Mesenchymal stem cell (in vitro differentiated cells and primary cell): ENCODE measurements at regions not wholly inside any gene's neighbourhood (a gene's known extent, or its start where the extent isn't known, plus 50 kb on each side); places are given as distances from the start of the nearest gene placed in this dataset.

Source experiments
- DNase-seq: peaks from one replicate; pipeline ENCODE4 v3.0.0-alpha.2; 2013
- H2AFZ ChIP-seq: one replicate; pipeline ENCODE4 v1.6.1; 2013; ENCODE audit warnings: low read depth, mild to moderate bottlenecking, control low read depth, inconsistent platforms, low read length, moderate library complexity
- H2AK5ac ChIP-seq: 2 replicates; pipeline ENCODE4 v1.6.1; 2013; ENCODE audit warnings: low read length, moderate library complexity, mild to moderate bottlenecking, inconsistent platforms; ENCODE audit not compliant: severe bottlenecking
- H2BK120ac ChIP-seq: one replicate; pipeline ENCODE4 v1.6.1; 2013; ENCODE audit warnings: low read depth, mild to moderate bottlenecking, inconsistent platforms, low read length, moderate library complexity
- H2BK12ac ChIP-seq, 2 experiments: one replicate each; pipeline ENCODE4 v1.6.1; 2013; ENCODE audit warnings: inconsistent platforms in 2 of 2, low read length in 2 of 2, mild to moderate bottlenecking in 2 of 2, moderate library complexity in 2 of 2, control low read depth in 1 of 2
- H2BK15ac ChIP-seq: one replicate; pipeline ENCODE4 v1.6.1; 2013; ENCODE audit warnings: mild to moderate bottlenecking, low read depth, inconsistent platforms; ENCODE audit not compliant: poor library complexity, severe bottlenecking
- H2BK5ac ChIP-seq: 2 replicates; pipeline ENCODE4 v1.6.1; 2013; ENCODE audit warnings: low read depth, mild to moderate bottlenecking, low read length, control low read depth, inconsistent platforms; ENCODE audit not compliant: poor library complexity, severe bottlenecking
- H3K14ac ChIP-seq, 2 experiments: one replicate each; pipeline ENCODE4 v1.6.1; 2013; ENCODE audit warnings: inconsistent platforms in 2 of 2, low read length in 2 of 2, control low read depth in 1 of 2, mild to moderate bottlenecking in 1 of 2, moderate library complexity in 1 of 2
- H3K18ac ChIP-seq, 2 experiments: one replicate each; pipeline ENCODE4 v1.6.1; 2013; ENCODE audit warnings: inconsistent platforms in 2 of 2, low read length in 2 of 2, control low read depth in 1 of 2, low read depth in 1 of 2, mild to moderate bottlenecking in 1 of 2
- H3K23ac ChIP-seq, 2 experiments: one replicate each; pipeline ENCODE4 v1.6.1; 2013; ENCODE audit warnings: inconsistent platforms in 2 of 2, low read length in 2 of 2, mild to moderate bottlenecking in 2 of 2, moderate library complexity in 2 of 2, control low read depth in 1 of 2
- H3K27ac ChIP-seq: 2 replicates; pipeline ENCODE4 v1.5.1; 2013; ENCODE audit warnings: mild to moderate bottlenecking, moderate library complexity, low read length, control low read depth, inconsistent platforms; ENCODE audit not compliant: poor library complexity, severe bottlenecking
- H3K27me3 ChIP-seq, 2 experiments: 2 replicates each; pipeline versions ENCODE4 v1.6.1 to v1.7.0; 2013; ENCODE audit warnings: low read length in 2 of 2, mild to moderate bottlenecking in 2 of 2, moderate library complexity in 2 of 2, control low read depth in 1 of 2, inconsistent platforms in 1 of 2; ENCODE audit not compliant: control insufficient read depth in 1 of 2, insufficient read depth in 1 of 2
- H3K36me3 ChIP-seq, 2 experiments: 2 replicates each; pipeline versions ENCODE4 v1.6.1 to v1.7.0; 2013; ENCODE audit warnings: low read length in 2 of 2, control low read depth in 1 of 2, inconsistent platforms in 1 of 2, low read depth in 1 of 2, mild to moderate bottlenecking in 1 of 2; ENCODE audit not compliant: insufficient read depth in 2 of 2, control insufficient read depth in 1 of 2
- H3K4ac ChIP-seq, 2 experiments: one replicate each; pipeline ENCODE4 v1.6.1; 2013; ENCODE audit warnings: inconsistent platforms in 2 of 2, low read length in 2 of 2, mild to moderate bottlenecking in 2 of 2, moderate library complexity in 2 of 2, control low read depth in 1 of 2, low read depth in 1 of 2
- H3K4me1 ChIP-seq: 2 replicates; pipeline ENCODE4 v1.6.1; 2013; ENCODE audit warnings: low read depth, low read length, control low read depth; ENCODE audit not compliant: control insufficient read depth, insufficient read depth
- H3K4me2 ChIP-seq: 2 replicates; pipeline ENCODE4 v1.6.1; 2013; ENCODE audit warnings: low read length, mild to moderate bottlenecking, inconsistent platforms; ENCODE audit not compliant: poor library complexity, severe bottlenecking
- H3K4me3 ChIP-seq, 2 experiments: 2 replicates each; pipeline versions ENCODE4 v1.5.1 to v1.7.0; 2013; ENCODE audit warnings: low read length in 2 of 2, mild to moderate bottlenecking in 2 of 2, control low read depth in 1 of 2, low read depth in 1 of 2; ENCODE audit not compliant: insufficient read depth in 1 of 2
- H3K79me1 ChIP-seq: replicated peaks from 2 replicates; pipeline ENCODE4 v1.6.1; 2013; ENCODE audit warnings: mild to moderate bottlenecking, control low read depth, low read length, inconsistent platforms; ENCODE audit not compliant: poor library complexity, severe bottlenecking
- H3K9ac ChIP-seq: 2 replicates; pipeline ENCODE4 v1.7.0; 2013; ENCODE audit warnings: mild to moderate bottlenecking, low read length, moderate library complexity
- H3K9me3 ChIP-seq: 2 replicates; pipeline ENCODE4 v1.7.0; 2013; ENCODE audit warnings: mild to moderate bottlenecking, low read length; ENCODE audit not compliant: control insufficient read depth
- H4K8ac ChIP-seq: one replicate; pipeline ENCODE4 v1.6.1; 2013; ENCODE audit warnings: inconsistent platforms, mild to moderate bottlenecking, low read length, moderate library complexity
- H4K91ac ChIP-seq: one replicate; pipeline ENCODE4 v1.6.1; 2013; ENCODE audit warnings: mild to moderate bottlenecking, low read length, inconsistent platforms
- WGBS: methylation state at CpG from one replicate; pipeline ENCODE4 v1.1.7; 2013; ENCODE audit warnings: mixed read lengths; 5-methylcytosine and 5-hydroxymethylcytosine counted together

GRCh38 chr2:128748336-128748735 lies 429.7 kb upstream of the HS6ST1 start:
- Histone ChIP-seq H3K79me1 (no peaks in the 10 kb centered on the region), H3K9ac (no peak overlapping the region), H3K18ac (no peak overlapping the region), H2AK5ac (no peak overlapping the region), H2AFZ (no peak overlapping the region), H3K36me3 (no peaks in the 10 kb centered on the region), H3K4me1 (no peaks in the 10 kb centered on the region), H2BK5ac (no peak overlapping the region), H2BK120ac (no peak overlapping the region), H3K4ac (no peak overlapping the region), H3K27me3 (peaks cover 0 to 14% of the 10 kb centered on the region in 2 experiments), H3K14ac (no peak overlapping the region), H3K4me2 (no peak overlapping the region), H4K91ac (no peak overlapping the region), H2BK15ac (no peak overlapping the region), H2BK12ac (no peak overlapping the region), H3K9me3 (no peaks in the 10 kb centered on the region), H3K4me3 (no peak overlapping the region), H4K8ac (no peak overlapping the region), H3K23ac (no peak overlapping the region), H3K27ac (no peak overlapping the region)
- no peak for DNase-seq
- 90% methylated on average over 10 of the region's 10 CpGs for WGBS

DNA sequence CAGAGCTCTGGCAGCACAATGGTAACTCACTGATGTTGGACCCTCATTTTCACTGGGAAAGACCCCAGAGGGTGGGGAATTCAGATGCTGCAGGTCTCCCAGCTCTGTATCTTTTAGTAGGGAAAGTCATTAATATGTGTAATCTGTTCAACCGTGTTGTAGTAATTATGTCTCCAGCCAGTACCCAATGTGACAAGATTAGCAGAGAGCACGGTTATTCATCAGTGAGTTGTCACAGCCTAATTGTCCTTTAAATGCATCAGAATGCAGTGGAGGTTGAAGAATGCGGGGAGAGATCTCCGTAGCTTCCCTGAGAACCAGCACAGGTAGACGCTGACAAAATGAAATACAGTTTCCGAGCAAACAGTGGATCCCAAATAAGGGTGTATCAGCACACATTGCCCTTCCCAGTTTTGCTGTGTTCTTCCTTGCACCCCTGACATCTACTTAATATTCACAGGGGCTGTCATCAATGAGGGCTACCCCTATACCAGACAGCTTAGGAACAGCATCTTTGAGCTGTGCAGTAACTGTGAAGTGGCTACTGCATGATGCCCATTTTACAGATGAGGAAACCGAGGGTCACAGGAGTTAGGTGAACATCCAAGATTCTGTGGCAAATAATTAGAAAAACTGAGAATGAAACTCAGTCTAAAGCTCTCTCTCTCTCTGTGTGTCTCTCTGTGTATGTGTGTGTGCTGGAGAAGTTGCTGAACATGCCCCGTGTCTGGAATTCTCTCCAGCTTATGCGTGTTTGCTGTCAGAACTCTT lies 430.4 kb upstream of the HS6ST1 start:
- H3K14ac ChIP-seq, result no peak overlapping the region
- no peak overlapping the region for H3K4me2 ChIP-seq
- no peak overlapping the region for H4K91ac ChIP-seq
- H2BK15ac ChIP-seq, result no peak overlapping the region
- H2AFZ ChIP-seq, result no peak overlapping the region
- H2AK5ac ChIP-seq, result no peak overlapping the region
- no peak overlapping the region for H3K9ac ChIP-seq
- no peaks in the 10 kb centered on the region for H3K36me3 ChIP-seq
- no peaks in the 10 kb centered on the region for H3K9me3 ChIP-seq
- no peak overlapping the region for H3K27ac ChIP-seq
- no peak overlapping the region for H4K8ac ChIP-seq
- H2BK120ac ChIP-seq, result no peak overlapping the region
- no peak overlapping the region for H3K18ac ChIP-seq
- no peaks in the 10 kb centered on the region for H3K79me1 ChIP-seq
- no peak overlapping the region for H3K4me3 ChIP-seq
- no peak overlapping the region for H3K4ac ChIP-seq
- peak overlapping the region in 1 of 2 experiments; percentile 18 for H2BK12ac ChIP-seq
- no peak overlapping the region for H3K23ac ChIP-seq
- WGBS, result 98% methylated on average over 9 of the region's 9 CpGs
- H3K27me3 ChIP-seq, result peaks cover 0 to 15% of the 10 kb centered on the region in 2 experiments
- H3K4me1 ChIP-seq, result no peaks in the 10 kb centered on the region
- H2BK5ac ChIP-seq, result no peak overlapping the region
- no peak for DNase-seq

DNA sequence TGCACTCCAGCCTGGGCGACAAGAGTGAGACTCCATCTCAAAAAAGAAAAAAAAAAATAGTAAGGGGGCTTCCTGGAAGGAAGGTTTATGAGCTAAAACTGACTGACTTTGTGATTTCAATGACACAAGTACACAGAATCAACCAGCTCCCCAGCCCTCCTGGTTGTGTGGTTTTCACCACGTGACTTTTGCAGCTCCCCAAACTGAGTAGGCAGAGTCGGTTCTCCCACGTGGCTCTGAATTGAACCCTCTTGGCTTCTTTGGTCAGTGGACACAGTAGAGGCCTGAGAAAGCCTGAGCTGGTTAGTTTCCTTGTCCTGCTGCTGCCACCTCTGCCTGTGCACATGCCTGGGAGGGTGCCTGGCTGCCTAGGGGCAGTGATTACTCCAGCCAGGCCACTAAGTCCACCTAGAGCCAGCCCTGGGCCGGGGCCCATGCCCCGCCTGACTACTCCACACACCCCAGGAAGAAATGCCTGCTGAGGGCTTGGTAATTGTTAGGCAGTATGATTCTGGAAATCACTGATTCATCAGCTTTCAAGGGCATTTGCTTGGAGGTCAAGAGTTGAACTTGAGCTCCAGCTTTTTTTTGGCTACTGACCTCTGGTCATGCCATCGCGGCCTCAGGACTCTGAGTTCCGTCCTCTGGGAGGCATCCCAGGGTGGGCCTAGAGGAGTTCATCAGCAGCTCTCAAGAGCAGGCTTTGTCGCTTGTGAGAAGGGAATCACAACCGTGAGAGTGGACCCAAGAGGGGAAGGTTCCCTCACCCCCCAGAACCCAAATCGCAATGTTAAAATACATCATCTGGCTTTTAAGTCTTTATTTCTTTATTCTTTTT lies 431.9 kb upstream of the HS6ST1 start:
- peaks cover 0 to 15% of the 10 kb centered on the region in 2 experiments for H3K27me3 ChIP-seq
- no peak overlapping the region for H3K23ac ChIP-seq
- H3K14ac ChIP-seq, result no peak overlapping the region
- peak overlapping the region; percentile 77 for H2BK15ac ChIP-seq
- no peaks in the 10 kb centered on the region for H3K4me1 ChIP-seq
- H2AFZ ChIP-seq, result peak overlapping the region; percentile 36
- H3K9me3 ChIP-seq, result no peaks in the 10 kb centered on the region
- peak overlapping the region in 1 of 2 experiments; percentile 56 for H2BK12ac ChIP-seq
- no peak overlapping the region for H2BK5ac ChIP-seq
- no peak overlapping the region for H3K4ac ChIP-seq
- no peak for DNase-seq
- H3K4me2 ChIP-seq, result no peak overlapping the region
- no peak overlapping the region for H2AK5ac ChIP-seq
- H3K79me1 ChIP-seq, result no peaks in the 10 kb centered on the region
- no peaks in the 10 kb centered on the region for H3K36me3 ChIP-seq
- no peak overlapping the region for H4K91ac ChIP-seq
- no peak overlapping the region for H4K8ac ChIP-seq
- H3K27ac ChIP-seq, result no peak overlapping the region
- H3K18ac ChIP-seq, result no peak overlapping the region
- H2BK120ac ChIP-seq, result no peak overlapping the region
- H3K9ac ChIP-seq, result no peak overlapping the region
- WGBS, result 86% methylated on average over 8 of the region's 12 CpGs
- H3K4me3 ChIP-seq, result no peak overlapping the region

GRCh38 chr2:128751746-128752145 lies 433.1 kb upstream of the HS6ST1 start:
- Histone ChIP-seq H4K8ac (no peak overlapping the region), H3K4me2 (no peak overlapping the region), H2BK120ac (no peak overlapping the region), H3K79me1 (no peaks in the 10 kb centered on the region), H3K9me3 (no peaks in the 10 kb centered on the region), H3K9ac (no peak overlapping the region), H3K4me1 (no peaks in the 10 kb centered on the region), H3K36me3 (no peaks in the 10 kb centered on the region), H3K4me3 (no peak overlapping the region), H3K27me3 (peaks cover 5 to 15% of the 10 kb centered on the region in 2 experiments), H3K14ac (no peak overlapping the region), H2AFZ (no peak overlapping the region), H3K23ac (no peak overlapping the region), H4K91ac (no peak overlapping the region), H2AK5ac (no peak overlapping the region), H3K18ac (no peak overlapping the region), H3K4ac (no peak overlapping the region), H3K27ac (no peak overlapping the region), H2BK12ac (no peak overlapping the region), H2BK5ac (no peak overlapping the region), H2BK15ac (no peak overlapping the region)
- no peak for DNase-seq
- no CpG with 5 or more reads among the region's 5 CpGs for WGBS
